ENCODE measurements at regions not wholly inside any gene's neighbourhood (a gene's known extent, or its start where the extent isn't known, plus 50 kb on each side); places are given as distances from the start of the nearest gene placed in this dataset.
"Not testable (repeated sequence)": the region's sequence is repeated elsewhere in the genome, so short reads cannot be mapped to it uniquely, and the experiment has no call there.

- H3K27ac Mint-ChIP-seq (ENCODE audit: low read depth, unreplicated experiment), result no peak overlapping the region
- CTCF ChIA-PET, result no interaction called here
Observed at GRCh38 chrX:88937616-88938015, 190.6 kb downstream of the CPXCR1 start.

GRCh38 chrX:88940904-88941303, 193.9 kb downstream of the CPXCR1 start:
- no peak for TF ChIP-seq CTCF (IDR thresholded peaks at IDR 0.05; ENCODE audit: unreplicated experiment)
- intact Hi-C loops (cut with micrococcal nuclease), result no loop called here

More at GRCh38 chrX:88937616-88938015, 190.6 kb downstream of the CPXCR1 start:
- H3K9me3 Mint-ChIP-seq (ENCODE audit: unreplicated experiment), result no peaks in the 10 kb centered on the region
- intact Hi-C loops (cut with micrococcal nuclease), result no loop called here
- H3K36me3 Mint-ChIP-seq (ENCODE audit: insufficient read depth, unreplicated experiment), result no peaks in the 10 kb centered on the region
- peaks cover 14% of the 10 kb centered on the region for H3K27me3 Mint-ChIP-seq (ENCODE audit: insufficient read depth, unreplicated experiment)
- no peak overlapping the region for H3K4me3 Mint-ChIP-seq (ENCODE audit: unreplicated experiment)
- POLR2A ChIA-PET, result no interaction called here
- no peak for DNase-seq (ENCODE audit: unreplicated experiment)
- H3K4me1 Mint-ChIP-seq (ENCODE audit: insufficient read depth, unreplicated experiment), result no peaks in the 10 kb centered on the region
- no TSS peak for BruUV-seq (replicated peaks)
- no peak for TF ChIP-seq CTCF (IDR thresholded peaks at IDR 0.05; ENCODE audit: unreplicated experiment)

GRCh38 chrX:88944661-88945060, 197.6 kb downstream of the CPXCR1 start:
- no peak overlapping the region for H3K27ac Mint-ChIP-seq (ENCODE audit: low read depth, unreplicated experiment)
- no TSS peak for BruUV-seq (replicated peaks)
- no peaks in the 10 kb centered on the region for H3K36me3 Mint-ChIP-seq (ENCODE audit: insufficient read depth, unreplicated experiment)
- CTCF ChIA-PET, result no interaction called here
- peak; percentile 0 for DNase-seq (ENCODE audit: unreplicated experiment)
- no peaks in the 10 kb centered on the region for H3K9me3 Mint-ChIP-seq (ENCODE audit: unreplicated experiment)
- H3K4me3 Mint-ChIP-seq (ENCODE audit: unreplicated experiment), result no peak overlapping the region
- H3K4me1 Mint-ChIP-seq (ENCODE audit: insufficient read depth, unreplicated experiment), result peaks cover 6% of the 10 kb centered on the region
- POLR2A ChIA-PET, result no interaction called here
- TF ChIP-seq CTCF (IDR thresholded peaks at IDR 0.05; ENCODE audit: unreplicated experiment), result no peak
- peaks cover 42% of the 10 kb centered on the region for H3K27me3 Mint-ChIP-seq (ENCODE audit: insufficient read depth, unreplicated experiment)
- intact Hi-C loops (cut with micrococcal nuclease), result no loop called here

More at GRCh38 chrX:88940904-88941303, 193.9 kb downstream of the CPXCR1 start:
- ChIA-PET CTCF (interaction anchor here (0.6 kb wide), 1 partner anchor 159 kb away, joined by 3 read pairs; no protein-coding TSS in a partner anchor), POLR2A (interaction anchor here (0.6 kb wide), 1 partner anchor 79 kb away, joined by 4 read pairs; no protein-coding TSS in a partner anchor)
- peaks cover 29% of the 10 kb centered on the region for H3K27me3 Mint-ChIP-seq (ENCODE audit: insufficient read depth, unreplicated experiment)
- no TSS peak for BruUV-seq (replicated peaks)
- H3K9me3 Mint-ChIP-seq (ENCODE audit: unreplicated experiment), result no peaks in the 10 kb centered on the region
- peaks cover 6% of the 10 kb centered on the region for H3K4me1 Mint-ChIP-seq (ENCODE audit: insufficient read depth, unreplicated experiment)
- H3K36me3 Mint-ChIP-seq (ENCODE audit: insufficient read depth, unreplicated experiment), result no peaks in the 10 kb centered on the region
- no peak for DNase-seq (ENCODE audit: unreplicated experiment)
- H3K4me3 Mint-ChIP-seq (ENCODE audit: unreplicated experiment), result no peak overlapping the region
- H3K27ac Mint-ChIP-seq (ENCODE audit: low read depth, unreplicated experiment), result no peak overlapping the region

- H3K27ac Mint-ChIP-seq (ENCODE audit: low read depth, unreplicated experiment); H3K9me3 Mint-ChIP-seq (ENCODE audit: unreplicated experiment); POLR2A ChIA-PET: not testable (repeated sequence)
Observed at GRCh38 chrX:88956059-88956458, 209.0 kb downstream of the CPXCR1 start.

GRCh38 chrX:88977835-88978234, 230.8 kb downstream of the CPXCR1 start:
- H3K27ac Mint-ChIP-seq (ENCODE audit: low read depth, unreplicated experiment), result no peak overlapping the region
- POLR2A ChIA-PET, result no interaction called here
- DNase-seq (ENCODE audit: unreplicated experiment), result peak; percentile 2
- H3K9me3 Mint-ChIP-seq (ENCODE audit: unreplicated experiment), result no peaks in the 10 kb centered on the region
- TF ChIP-seq CTCF (IDR thresholded peaks at IDR 0.05; ENCODE audit: unreplicated experiment), result no peak
- H3K36me3 Mint-ChIP-seq (ENCODE audit: insufficient read depth, unreplicated experiment), result no peaks in the 10 kb centered on the region
- H3K27me3 Mint-ChIP-seq (ENCODE audit: insufficient read depth, unreplicated experiment), result no peaks in the 10 kb centered on the region
- no TSS peak for BruUV-seq (replicated peaks)
- no peak overlapping the region for H3K4me3 Mint-ChIP-seq (ENCODE audit: unreplicated experiment)
- intact Hi-C loops (cut with micrococcal nuclease), result no loop called here
- H3K4me1 Mint-ChIP-seq (ENCODE audit: insufficient read depth, unreplicated experiment), result no peaks in the 10 kb centered on the region
- CTCF ChIA-PET, result no interaction called here

More at GRCh38 chrX:88956059-88956458, 209.0 kb downstream of the CPXCR1 start:
- BruUV-seq (replicated peaks); intact Hi-C loops (cut with micrococcal nuclease); H3K36me3 Mint-ChIP-seq (ENCODE audit: insufficient read depth, unreplicated experiment); H3K4me1 Mint-ChIP-seq (ENCODE audit: insufficient read depth, unreplicated experiment); H3K4me3 Mint-ChIP-seq (ENCODE audit: unreplicated experiment); CTCF ChIA-PET; DNase-seq (ENCODE audit: unreplicated experiment); H3K27me3 Mint-ChIP-seq (ENCODE audit: insufficient read depth, unreplicated experiment): not testable (repeated sequence)
